Trophoblast cell (in vitro differentiated cells and primary cell): ENCODE measurements at regions not wholly inside any gene's neighbourhood (a gene's known extent, or its start where the extent isn't known, plus 50 kb on each side); places are given as distances from the start of the nearest gene placed in this dataset.
"Not testable (repeated sequence)": the region's sequence is repeated elsewhere in the genome, so short reads cannot be mapped to it uniquely, and the experiment has no call there.

Source experiments
- DNase-seq, 2 donors: peaks; one replicate each; pipeline ENCODE4 v3.0.0-alpha.2; 2016
- H2AFZ ChIP-seq: 2 replicates; pipeline ENCODE4 v1.6.1; 2013; ENCODE audit warnings: low read length, moderate library complexity, mild to moderate bottlenecking; ENCODE audit not compliant: insufficient read depth, poor library complexity
- H2AK5ac ChIP-seq: 2 replicates; pipeline ENCODE4 v1.6.1; 2013; ENCODE audit warnings: mild to moderate bottlenecking, low read length
- H2BK120ac ChIP-seq: 2 replicates; pipeline ENCODE4 v1.6.1; 2013; ENCODE audit warnings: low read length, mild to moderate bottlenecking, moderate library complexity; ENCODE audit not compliant: insufficient read depth, poor library complexity
- H2BK12ac ChIP-seq: 2 replicates; pipeline ENCODE4 v1.6.1; 2013; ENCODE audit warnings: mild to moderate bottlenecking, low read length, moderate library complexity
- H2BK5ac ChIP-seq: 2 replicates; pipeline ENCODE4 v1.6.1; 2013; ENCODE audit warnings: low read length, low read depth, moderate library complexity, mild to moderate bottlenecking; ENCODE audit not compliant: poor library complexity
- H3K14ac ChIP-seq: 2 replicates; pipeline ENCODE4 v1.6.1; 2013; ENCODE audit warnings: mild to moderate bottlenecking, low read length
- H3K18ac ChIP-seq: 2 replicates; pipeline ENCODE4 v1.6.1; 2013; ENCODE audit warnings: mild to moderate bottlenecking, low read length
- H3K23ac ChIP-seq: 2 replicates; pipeline ENCODE4 v1.6.1; 2013; ENCODE audit warnings: low read length
- H3K27ac ChIP-seq: 2 replicates; pipeline ENCODE4 v1.5.1; 2013; ENCODE audit warnings: low read depth, mild to moderate bottlenecking, inconsistent platforms, low read length, moderate library complexity
- H3K27me3 ChIP-seq: 2 replicates; pipeline ENCODE4 v1.6.1; 2013; ENCODE audit warnings: inconsistent platforms, mild to moderate bottlenecking, low read length, moderate library complexity; ENCODE audit not compliant: insufficient read depth
- H3K36me3 ChIP-seq, 2 experiments: 1 replicate in 1 of 2; 2 replicates in 1 of 2; pipeline ENCODE4 v1.6.1; 2013; ENCODE audit warnings: low read length in 2 of 2, mild to moderate bottlenecking in 2 of 2, moderate library complexity in 1 of 2; ENCODE audit not compliant: insufficient read depth in 2 of 2, control insufficient read depth in 1 of 2
- H3K4ac ChIP-seq: 2 replicates; pipeline ENCODE4 v1.6.1; 2013; ENCODE audit warnings: low read depth, mild to moderate bottlenecking, low read length, moderate library complexity
- H3K4me1 ChIP-seq, 2 experiments: 1 replicate in 1 of 2; 2 replicates in 1 of 2; pipeline ENCODE4 v1.6.1; 2013; ENCODE audit warnings: low read length in 2 of 2, mild to moderate bottlenecking in 2 of 2, moderate library complexity in 1 of 2; ENCODE audit not compliant: insufficient read depth in 2 of 2, control insufficient read depth in 1 of 2
- H3K4me2 ChIP-seq: 2 replicates; pipeline ENCODE4 v1.6.1; 2013; ENCODE audit warnings: inconsistent platforms, mild to moderate bottlenecking, low read length, moderate library complexity
- H3K4me3 ChIP-seq: 2 replicates; pipeline ENCODE4 v1.5.1; 2013; ENCODE audit warnings: mild to moderate bottlenecking, low read depth, low read length, inconsistent platforms
- H3K79me1 ChIP-seq: one replicate; pipeline ENCODE4 v1.6.1; 2013; ENCODE audit warnings: low read length
- H3K79me2 ChIP-seq: 2 replicates; pipeline ENCODE4 v1.6.1; 2013; ENCODE audit warnings: low read length, mild to moderate bottlenecking; ENCODE audit not compliant: control insufficient read depth, insufficient read depth, poor library complexity
- H3K9ac ChIP-seq: 2 replicates; pipeline ENCODE4 v1.6.1; 2013; ENCODE audit warnings: mild to moderate bottlenecking, low read length
- H3K9me3 ChIP-seq: 2 replicates; pipeline ENCODE4 v1.6.1; 2013; ENCODE audit warnings: low read depth, mild to moderate bottlenecking, control low read depth, inconsistent platforms, low read length; ENCODE audit not compliant: insufficient read depth
- H4K12ac ChIP-seq: 2 replicates; pipeline ENCODE4 v1.6.1; 2013; ENCODE audit warnings: low read depth, mild to moderate bottlenecking, low read length, moderate library complexity
- H4K8ac ChIP-seq: 2 replicates; pipeline ENCODE4 v1.6.1; 2013; ENCODE audit warnings: low read depth, mild to moderate bottlenecking, low read length, moderate library complexity
- H4K91ac ChIP-seq: one replicate; pipeline ENCODE4 v1.6.1; 2013; ENCODE audit warnings: low read depth, mild to moderate bottlenecking, low read length, moderate library complexity
- WGBS: extraction: QIAGEN DNeasy Blood & Tissue Kit; methylation state at CpG from one replicate; pipeline ENCODE4 v1.1.7; 2013; ENCODE audit warnings: missing lambda C conversion rate; ENCODE audit not compliant: insufficient read length, insufficient coverage; ENCODE audit errors: extremely low coverage; 5-methylcytosine and 5-hydroxymethylcytosine counted together

GRCh38 chr1:119256089-119256488, 112.5 kb upstream of the HAO2 start:
- H3K9ac ChIP-seq, H3K4me3 ChIP-seq, H2BK120ac ChIP-seq, H3K4ac ChIP-seq, H4K91ac ChIP-seq, DNase-seq, H4K8ac ChIP-seq, H2AK5ac ChIP-seq, H3K18ac ChIP-seq, H3K79me2 ChIP-seq, H2BK12ac ChIP-seq, H2AFZ ChIP-seq, H4K12ac ChIP-seq, H3K4me1 ChIP-seq, H3K27me3 ChIP-seq, H3K9me3 ChIP-seq, H3K23ac ChIP-seq, H3K4me2 ChIP-seq, H2BK5ac ChIP-seq, H3K14ac ChIP-seq, H3K27ac ChIP-seq, H3K36me3 ChIP-seq, H3K79me1 ChIP-seq: not testable (repeated sequence)
- WGBS = no CpG with 5 or more reads among the region's 1 CpG

DNA sequence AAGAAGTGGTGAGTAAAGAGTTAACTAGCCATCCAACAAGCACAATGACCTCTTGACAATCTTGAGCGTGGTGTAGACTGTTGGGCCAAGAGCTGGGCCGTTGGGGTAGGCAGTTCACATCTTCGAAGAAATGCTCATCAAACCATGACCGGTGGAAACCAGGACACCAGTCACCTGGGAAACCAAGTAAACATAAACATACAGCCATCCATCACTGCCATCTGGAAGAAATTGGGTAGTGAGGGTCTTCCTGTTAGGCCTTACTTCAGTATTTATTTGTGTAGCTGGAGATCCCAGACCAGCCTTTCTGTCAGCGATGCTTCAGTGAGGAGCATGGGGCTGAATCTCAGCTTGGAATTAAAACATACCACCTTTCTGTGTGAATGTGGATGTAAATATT, 108.1 kb upstream of the HAO2 start:
- H3K36me3 ChIP-seq = no peaks in the 10 kb centered on the region
- no peak overlapping the region for H3K4ac ChIP-seq
- DNase-seq = no peak
- no peak overlapping the region for H3K14ac ChIP-seq
- no peak overlapping the region for H2AK5ac ChIP-seq
- no peak overlapping the region for H2BK120ac ChIP-seq
- H3K9me3 ChIP-seq = no peaks in the 10 kb centered on the region
- H3K27ac ChIP-seq = no peak overlapping the region
- no peaks in the 10 kb centered on the region for H3K27me3 ChIP-seq
- no CpG with 5 or more reads among the region's 5 CpGs for WGBS
- H3K4me1 ChIP-seq = no peaks in the 10 kb centered on the region
- H3K9ac ChIP-seq = no peak overlapping the region
- H4K91ac ChIP-seq = no peak overlapping the region
- no peaks in the 10 kb centered on the region for H3K79me1 ChIP-seq
- H2AFZ ChIP-seq = no peak overlapping the region
- no peak overlapping the region for H2BK5ac ChIP-seq
- no peak overlapping the region for H2BK12ac ChIP-seq
- no peak overlapping the region for H3K4me3 ChIP-seq
- H3K23ac ChIP-seq = no peak overlapping the region
- H3K79me2 ChIP-seq = no peaks in the 10 kb centered on the region
- no peak overlapping the region for H3K4me2 ChIP-seq
- no peak overlapping the region for H4K12ac ChIP-seq
- no peak overlapping the region for H3K18ac ChIP-seq
- no peak overlapping the region for H4K8ac ChIP-seq

- Histone ChIP-seq H3K79me2 (no peaks in the 10 kb centered on the region), H2AFZ (no peak overlapping the region), H3K4me1 (no peaks in the 10 kb centered on the region), H3K4ac (no peak overlapping the region), H3K18ac (no peak overlapping the region), H3K9ac (no peak overlapping the region), H2BK12ac (no peak overlapping the region), H4K91ac (no peak overlapping the region), H2BK5ac (no peak overlapping the region), H3K36me3 (no peaks in the 10 kb centered on the region), H3K4me3 (no peak overlapping the region), H4K8ac (no peak overlapping the region), H2AK5ac (no peak overlapping the region), H3K79me1 (no peaks in the 10 kb centered on the region), H2BK120ac (no peak overlapping the region), H3K4me2 (no peak overlapping the region), H3K9me3 (no peaks in the 10 kb centered on the region), H4K12ac (no peak overlapping the region), H3K23ac (no peak overlapping the region), H3K27me3 (no peaks in the 10 kb centered on the region), H3K27ac (no peak overlapping the region), H3K14ac (no peak overlapping the region)
- no peak for DNase-seq
- WGBS = no CpG with 5 or more reads among the region's 1 CpG
Observed at GRCh38 chr1:119266386-119266785, 102.2 kb upstream of the HAO2 start.

GRCh38 chr1:119266858-119267257, 101.7 kb upstream of the HAO2 start:
- Histone ChIP-seq H2BK12ac (no peak overlapping the region), H2BK120ac (no peak overlapping the region), H3K23ac (no peak overlapping the region), H3K36me3 (no peaks in the 10 kb centered on the region), H3K4ac (no peak overlapping the region), H3K4me3 (no peak overlapping the region), H3K18ac (no peak overlapping the region), H3K14ac (no peak overlapping the region), H2BK5ac (no peak overlapping the region), H3K27ac (no peak overlapping the region), H3K9ac (no peak overlapping the region), H4K91ac (no peak overlapping the region), H4K8ac (no peak overlapping the region), H4K12ac (no peak overlapping the region), H3K79me2 (no peaks in the 10 kb centered on the region), H3K4me1 (no peaks in the 10 kb centered on the region), H2AK5ac (no peak overlapping the region), H2AFZ (no peak overlapping the region), H3K79me1 (no peaks in the 10 kb centered on the region), H3K4me2 (no peak overlapping the region), H3K9me3 (no peaks in the 10 kb centered on the region), H3K27me3 (no peaks in the 10 kb centered on the region)
- DNase-seq = no peak
- WGBS = no CpG with 5 or more reads among the region's 3 CpGs
